IPS DF 6.9 (cell line): ENCODE measurements at regions not wholly inside any gene's neighbourhood (a gene's known extent, or its start where the extent isn't known, plus 50 kb on each side); places are given as distances from the start of the nearest gene placed in this dataset.

Experiments
- DNase-seq: peaks from one replicate; pipeline ENCODE4 v3.0.0-alpha.2; 2013; ENCODE audit warnings: low read depth, low spot score
- H3K27ac ChIP-seq: one replicate; pipeline ENCODE4 v1.5.1; 2013; ENCODE audit warnings: low read length, control low read depth
- H3K27me3 ChIP-seq: 2 replicates; pipeline ENCODE4 v1.6.1; 2013; ENCODE audit warnings: mild to moderate bottlenecking, low read length; ENCODE audit not compliant: control insufficient read depth, insufficient read depth
- H3K36me3 ChIP-seq: 2 replicates; pipeline ENCODE4 v1.6.1; 2013; ENCODE audit warnings: low read length; ENCODE audit not compliant: control insufficient read depth, insufficient read depth
- H3K4me1 ChIP-seq: 2 replicates; pipeline ENCODE4 v1.6.1; 2013; ENCODE audit warnings: low read length; ENCODE audit not compliant: control insufficient read depth, insufficient read depth
- H3K4me3 ChIP-seq: 2 replicates; pipeline ENCODE4 v1.5.1; 2013; ENCODE audit warnings: mild to moderate bottlenecking, low read length
- H3K9me3 ChIP-seq: 2 replicates; pipeline ENCODE4 v1.6.1; 2013; ENCODE audit warnings: low read length, inconsistent platforms; ENCODE audit not compliant: control insufficient read depth, insufficient read depth
- WGBS: extraction: QIAGEN DNeasy Blood & Tissue Kit; methylation state at CpG from one replicate; pipeline ENCODE4 v1.1.7; 2013; ENCODE audit warnings: mixed read lengths, missing lambda C conversion rate; ENCODE audit not compliant: insufficient read length, insufficient coverage; 5-methylcytosine and 5-hydroxymethylcytosine counted together

GRCh38 chr11:70861559-70861958, 390.8 kb downstream of the SHANK2 start:
- DNase-seq = no peak
- no peaks in the 10 kb centered on the region for H3K36me3 ChIP-seq
- no peak overlapping the region for H3K4me3 ChIP-seq
- no CpG with 5 or more reads among the region's 2 CpGs for WGBS
- H3K4me1 ChIP-seq = no peaks in the 10 kb centered on the region; the same call in 1 of the 2 replicates
- H3K9me3 ChIP-seq = no peaks in the 10 kb centered on the region
- H3K27ac ChIP-seq = no peak overlapping the region
- no peaks in the 10 kb centered on the region for H3K27me3 ChIP-seq

- Histone ChIP-seq H3K27ac (no peak overlapping the region), H3K9me3 (no peaks in the 10 kb centered on the region), H3K4me1 (no peaks in the 10 kb centered on the region; the same call in 1 of the 2 replicates), H3K27me3 (no peaks in the 10 kb centered on the region), H3K4me3 (no peak overlapping the region), H3K36me3 (no peaks in the 10 kb centered on the region)
- DNase-seq = no peak
- no CpG with 5 or more reads among the region's 6 CpGs for WGBS
Observed at GRCh38 chr11:70862093-70862492, 390.3 kb downstream of the SHANK2 start.

GRCh38 chr11:70863186-70863585, 389.2 kb downstream of the SHANK2 start:
- no CpG with 5 or more reads among the region's 9 CpGs for WGBS
- Histone ChIP-seq H3K4me3 (no peak overlapping the region), H3K4me1 (no peaks in the 10 kb centered on the region; the same call in 1 of the 2 replicates), H3K9me3 (no peaks in the 10 kb centered on the region), H3K27me3 (no peaks in the 10 kb centered on the region), H3K27ac (no peak overlapping the region), H3K36me3 (no peaks in the 10 kb centered on the region)
- no peak for DNase-seq

- no peaks in the 10 kb centered on the region for H3K27me3 ChIP-seq
- no peak for DNase-seq
- WGBS = no CpG with 5 or more reads among the region's 4 CpGs
- H3K9me3 ChIP-seq = no peaks in the 10 kb centered on the region
- H3K4me1 ChIP-seq = no peaks in the 10 kb centered on the region; the same call in 1 of the 2 replicates
- no peaks in the 10 kb centered on the region for H3K36me3 ChIP-seq
- H3K27ac ChIP-seq = no peak overlapping the region
- no peak overlapping the region for H3K4me3 ChIP-seq
Observed at GRCh38 chr11:70863993-70864392, 388.4 kb downstream of the SHANK2 start.

GRCh38 chr11:70865356-70865755, 387.0 kb downstream of the SHANK2 start:
- Histone ChIP-seq H3K36me3 (no peaks in the 10 kb centered on the region), H3K4me3 (no peak overlapping the region), H3K27me3 (no peaks in the 10 kb centered on the region), H3K27ac (no peak overlapping the region), H3K9me3 (no peaks in the 10 kb centered on the region), H3K4me1 (no peaks in the 10 kb centered on the region)
- DNase-seq = no peak
- WGBS = no CpG with 5 or more reads among the region's 10 CpGs

GRCh38 chr11:70866834-70867233, 385.5 kb downstream of the SHANK2 start:
- WGBS = no CpG with 5 or more reads among the region's 9 CpGs
- Histone ChIP-seq H3K4me1 (peaks cover 2% of the 10 kb centered on the region; the same call in 1 of the 2 replicates), H3K9me3 (no peaks in the 10 kb centered on the region), H3K27me3 (no peaks in the 10 kb centered on the region), H3K27ac (no peak overlapping the region), H3K36me3 (no peaks in the 10 kb centered on the region), H3K4me3 (no peak overlapping the region)
- DNase-seq = no peak

- no CpG with 5 or more reads among the region's 25 CpGs for WGBS
- Histone ChIP-seq H3K36me3 (no peaks in the 10 kb centered on the region), H3K9me3 (no peaks in the 10 kb centered on the region)
Observed at GRCh38 chr11:70867281-70868047, 384.9 kb downstream of the SHANK2 start.

GRCh38 chr11:70868341-70868885, 384.0 kb downstream of the SHANK2 start:
- WGBS = no CpG with 5 or more reads among the region's 8 CpGs
- Histone ChIP-seq H3K36me3 (no peaks in the 10 kb centered on the region), H3K27me3 (no peaks in the 10 kb centered on the region), H3K4me1 (peaks cover 11% of the 10 kb centered on the region; the same call in 1 of the 2 replicates), H3K9me3 (no peaks in the 10 kb centered on the region), H3K27ac (no peak overlapping the region), H3K4me3 (no peak overlapping the region)
- no peak for DNase-seq

More at GRCh38 chr11:70867281-70868047, 384.9 kb downstream of the SHANK2 start:
- no peak for DNase-seq
- no peak overlapping the region for H3K27ac ChIP-seq
- no peak overlapping the region for H3K4me3 ChIP-seq
- peaks cover 2% of the 10 kb centered on the region; the same call in 1 of the 2 replicates for H3K4me1 ChIP-seq
- no peaks in the 10 kb centered on the region for H3K27me3 ChIP-seq

- H3K36me3 ChIP-seq = no peaks in the 10 kb centered on the region
- H3K27me3 ChIP-seq = no peaks in the 10 kb centered on the region
- WGBS = no CpG with 5 or more reads among the region's 10 CpGs
- no peak for DNase-seq
- H3K27ac ChIP-seq = no peak overlapping the region
- no peak overlapping the region for H3K4me3 ChIP-seq
- H3K9me3 ChIP-seq = no peaks in the 10 kb centered on the region
- H3K4me1 ChIP-seq = peaks cover 14% of the 10 kb centered on the region; the same call in 1 of the 2 replicates
Observed at GRCh38 chr11:70869054-70869453, 383.3 kb downstream of the SHANK2 start.

- DNase-seq = no peak
- no peaks in the 10 kb centered on the region for H3K9me3 ChIP-seq
- no peaks in the 10 kb centered on the region for H3K36me3 ChIP-seq
- WGBS = no CpG with 5 or more reads among the region's 12 CpGs
- peaks cover 14% of the 10 kb centered on the region; the same call in 1 of the 2 replicates for H3K4me1 ChIP-seq
- no peak overlapping the region for H3K4me3 ChIP-seq
- no peaks in the 10 kb centered on the region for H3K27me3 ChIP-seq
- no peak overlapping the region for H3K27ac ChIP-seq
Observed at GRCh38 chr11:70871881-70872280, 380.5 kb downstream of the SHANK2 start.
